HL-60 (cell line): ENCODE measurements at regions not wholly inside any gene's neighbourhood (a gene's known extent, or its start where the extent isn't known, plus 50 kb on each side); places are given as distances from the start of the nearest gene placed in this dataset.

ENCODE experiments used
- DNase-seq, 2 experiments: peaks; one replicate each; pipeline ENCODE4 v3.0.0-alpha.2; 2010 to 2020; ENCODE audit warnings: low read depth in 1 of 2, low spot score in 1 of 2
- H3K27ac ChIP-seq: fragments of 250-450 bp; sonication (Bioruptor Pico); replicated peaks from 2 replicates; pipeline ENCODE4 v1.5.1; 2020; ENCODE audit warnings: mild to moderate bottlenecking, moderate library complexity
- H3K27me3 ChIP-seq: fragments of 250-450 bp; sonication (Bioruptor Pico); 2 replicates; pipeline ENCODE4 v1.5.1; 2021; ENCODE audit warnings: mild to moderate bottlenecking, moderate library complexity; ENCODE audit not compliant: insufficient read depth, poor library complexity, severe bottlenecking
- H3K4me3 ChIP-seq: replicated peaks from 2 replicates; pipeline ENCODE4 v1.5.1; 2011; ENCODE audit warnings: mild to moderate bottlenecking, control low read depth, low read length; ENCODE audit not compliant: insufficient read depth
- GABPA ChIP-seq: IDR thresholded peaks from 2 replicates; pipeline ENCODE4 v1.6.1; 2012; ENCODE audit warnings: low read depth
- POLR2AphosphoS5 ChIP-seq: IDR thresholded peaks from 2 replicates; pipeline ENCODE4 v1.6.1; 2012; ENCODE audit warnings: low read depth
- SPI1 ChIP-seq: IDR thresholded peaks from 2 replicates; pipeline ENCODE4 v1.6.1; 2012; ENCODE audit warnings: low read depth, mild to moderate bottlenecking, borderline replicate concordance
- TF ChIP-seq, protein P1 (sequence below): IDR thresholded peaks from 2 replicates; pipeline ENCODE4 v1.6.1; 2012; ENCODE audit warnings: low read depth; ENCODE audit not compliant: insufficient replicate concordance
- TF ChIP-seq, protein P2 (sequence below): IDR thresholded peaks from one replicate; pipeline ENCODE4 v1.5.1; 2011; ENCODE audit warnings: low read length, control low read depth, inconsistent platforms; ENCODE audit not compliant: insufficient read depth

DNA sequence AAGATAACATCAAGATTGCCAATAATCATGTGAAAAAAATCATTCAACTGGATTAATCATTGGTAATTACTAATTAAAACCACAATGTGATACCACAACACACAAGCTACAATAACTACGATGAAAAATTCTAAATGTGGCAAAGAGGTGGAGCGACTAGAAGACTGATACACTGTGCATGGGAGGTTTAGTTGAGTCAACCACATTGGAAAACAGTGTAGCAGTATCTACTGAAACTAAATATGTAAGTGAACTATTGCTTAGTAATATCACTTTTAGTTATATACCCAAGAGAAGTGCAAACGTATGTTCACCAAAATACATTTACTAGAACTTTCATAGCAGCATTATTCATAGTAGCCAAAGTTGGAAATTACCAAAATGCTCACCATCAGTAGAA lies 359.9 kb downstream of the ETS1 start:
- TF ChIP-seq, protein P1, sequence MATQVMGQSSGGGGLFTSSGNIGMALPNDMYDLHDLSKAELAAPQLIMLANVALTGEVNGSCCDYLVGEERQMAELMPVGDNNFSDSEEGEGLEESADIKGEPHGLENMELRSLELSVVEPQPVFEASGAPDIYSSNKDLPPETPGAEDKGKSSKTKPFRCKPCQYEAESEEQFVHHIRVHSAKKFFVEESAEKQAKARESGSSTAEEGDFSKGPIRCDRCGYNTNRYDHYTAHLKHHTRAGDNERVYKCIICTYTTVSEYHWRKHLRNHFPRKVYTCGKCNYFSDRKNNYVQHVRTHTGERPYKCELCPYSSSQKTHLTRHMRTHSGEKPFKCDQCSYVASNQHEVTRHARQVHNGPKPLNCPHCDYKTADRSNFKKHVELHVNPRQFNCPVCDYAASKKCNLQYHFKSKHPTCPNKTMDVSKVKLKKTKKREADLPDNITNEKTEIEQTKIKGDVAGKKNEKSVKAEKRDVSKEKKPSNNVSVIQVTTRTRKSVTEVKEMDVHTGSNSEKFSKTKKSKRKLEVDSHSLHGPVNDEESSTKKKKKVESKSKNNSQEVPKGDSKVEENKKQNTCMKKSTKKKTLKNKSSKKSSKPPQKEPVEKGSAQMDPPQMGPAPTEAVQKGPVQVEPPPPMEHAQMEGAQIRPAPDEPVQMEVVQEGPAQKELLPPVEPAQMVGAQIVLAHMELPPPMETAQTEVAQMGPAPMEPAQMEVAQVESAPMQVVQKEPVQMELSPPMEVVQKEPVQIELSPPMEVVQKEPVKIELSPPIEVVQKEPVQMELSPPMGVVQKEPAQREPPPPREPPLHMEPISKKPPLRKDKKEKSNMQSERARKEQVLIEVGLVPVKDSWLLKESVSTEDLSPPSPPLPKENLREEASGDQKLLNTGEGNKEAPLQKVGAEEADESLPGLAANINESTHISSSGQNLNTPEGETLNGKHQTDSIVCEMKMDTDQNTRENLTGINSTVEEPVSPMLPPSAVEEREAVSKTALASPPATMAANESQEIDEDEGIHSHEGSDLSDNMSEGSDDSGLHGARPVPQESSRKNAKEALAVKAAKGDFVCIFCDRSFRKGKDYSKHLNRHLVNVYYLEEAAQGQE, result no peak
- TF ChIP-seq, protein P2, sequence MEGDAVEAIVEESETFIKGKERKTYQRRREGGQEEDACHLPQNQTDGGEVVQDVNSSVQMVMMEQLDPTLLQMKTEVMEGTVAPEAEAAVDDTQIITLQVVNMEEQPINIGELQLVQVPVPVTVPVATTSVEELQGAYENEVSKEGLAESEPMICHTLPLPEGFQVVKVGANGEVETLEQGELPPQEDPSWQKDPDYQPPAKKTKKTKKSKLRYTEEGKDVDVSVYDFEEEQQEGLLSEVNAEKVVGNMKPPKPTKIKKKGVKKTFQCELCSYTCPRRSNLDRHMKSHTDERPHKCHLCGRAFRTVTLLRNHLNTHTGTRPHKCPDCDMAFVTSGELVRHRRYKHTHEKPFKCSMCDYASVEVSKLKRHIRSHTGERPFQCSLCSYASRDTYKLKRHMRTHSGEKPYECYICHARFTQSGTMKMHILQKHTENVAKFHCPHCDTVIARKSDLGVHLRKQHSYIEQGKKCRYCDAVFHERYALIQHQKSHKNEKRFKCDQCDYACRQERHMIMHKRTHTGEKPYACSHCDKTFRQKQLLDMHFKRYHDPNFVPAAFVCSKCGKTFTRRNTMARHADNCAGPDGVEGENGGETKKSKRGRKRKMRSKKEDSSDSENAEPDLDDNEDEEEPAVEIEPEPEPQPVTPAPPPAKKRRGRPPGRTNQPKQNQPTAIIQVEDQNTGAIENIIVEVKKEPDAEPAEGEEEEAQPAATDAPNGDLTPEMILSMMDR, result no peak
- TF ChIP-seq POLR2AphosphoS5, result no peak
- TF ChIP-seq SPI1, result no peak
- TF ChIP-seq GABPA, result no peak
- Histone ChIP-seq H3K27me3 (no peaks in the 10 kb centered on the region), H3K27ac (no peak overlapping the region), H3K4me3 (no peak overlapping the region)
- no peak for DNase-seq

DNA sequence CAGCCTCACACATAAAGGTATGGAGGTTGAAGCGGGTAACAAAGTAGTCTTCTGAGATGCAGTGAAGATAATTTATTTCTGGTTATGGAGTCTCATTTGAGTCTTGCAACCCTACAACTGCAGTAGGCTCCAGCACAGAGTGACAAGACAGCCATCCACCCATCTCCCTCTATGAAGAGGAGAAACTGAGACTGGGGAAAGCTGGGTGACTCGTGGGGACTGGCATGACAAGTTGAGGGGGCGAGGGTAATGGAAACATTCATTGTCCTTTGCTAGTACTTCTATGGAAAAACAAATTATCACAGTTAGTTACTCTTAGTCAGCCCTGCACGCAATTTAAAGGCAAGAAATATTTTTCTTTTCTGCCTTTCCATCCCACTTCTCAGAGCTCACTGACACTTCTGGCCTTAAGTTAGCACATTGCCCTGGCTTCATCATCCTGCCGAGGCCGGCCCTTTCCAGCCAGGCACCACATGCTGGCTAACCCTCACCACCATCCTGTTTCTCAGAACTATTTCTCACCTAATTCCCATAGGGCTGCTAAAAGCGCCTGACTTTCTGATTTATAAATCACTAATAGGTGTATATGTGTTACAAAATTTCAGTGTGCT lies 361.1 kb downstream of the ETS1 start:
- TF ChIP-seq, protein P2, result no peak
- TF ChIP-seq POLR2AphosphoS5 (no peak), SPI1 (no peak), GABPA (no peak)
- TF ChIP-seq, protein P1, result no peak
- H3K27ac ChIP-seq, result no peak overlapping the region
- DNase-seq, result no peak
- no peak overlapping the region for H3K4me3 ChIP-seq
- H3K27me3 ChIP-seq, result no peaks in the 10 kb centered on the region

DNA sequence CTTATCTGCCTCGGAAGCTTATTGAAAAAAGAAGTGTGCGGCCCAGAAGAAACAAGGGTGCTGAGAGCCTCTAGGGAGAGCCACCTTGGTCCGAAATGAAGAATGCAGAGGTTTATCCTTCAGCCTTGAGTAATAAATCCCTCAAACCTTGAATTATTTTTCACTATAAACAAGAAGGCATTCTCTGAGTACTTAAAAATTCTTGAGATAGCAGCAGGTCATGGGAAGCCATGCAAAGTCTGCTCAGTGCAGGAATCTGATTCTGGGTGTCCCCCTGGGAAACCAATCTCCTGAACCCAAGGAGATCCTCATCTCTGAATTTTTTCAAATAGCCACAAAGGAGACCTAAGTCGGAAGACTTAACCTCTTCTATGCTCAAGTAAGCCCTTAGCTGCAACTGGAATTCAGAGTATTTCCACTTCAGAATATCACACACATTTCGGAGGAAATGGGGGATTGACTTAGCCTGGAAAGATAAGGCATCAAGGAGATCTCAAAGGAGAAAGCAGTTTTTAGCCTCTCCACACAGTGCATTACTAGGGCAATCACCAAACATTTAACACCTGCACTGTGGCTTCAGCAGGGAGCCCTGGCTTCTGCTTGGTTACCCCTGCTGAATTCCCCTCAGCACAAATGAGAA lies 365.0 kb downstream of the ETS1 start:
- Histone ChIP-seq H3K4me3 (no peak overlapping the region), H3K27me3 (peaks cover 5% of the 10 kb centered on the region), H3K27ac (no peak overlapping the region)
- no peak for TF ChIP-seq SPI1
- TF ChIP-seq, protein P2, result no peak
- TF ChIP-seq GABPA, result no peak
- TF ChIP-seq, protein P1, result no peak
- no peak for TF ChIP-seq POLR2AphosphoS5
- no peak for DNase-seq
